NCI-H1436 treated with DMSO at 0.1 percent for 48 hours (cell line): ENCODE measurements at regions not wholly inside any gene's neighbourhood (a gene's known extent, or its start where the extent isn't known, plus 50 kb on each side); places are given as distances from the start of the nearest gene placed in this dataset.
"Not testable (repeated sequence)": the region's sequence is repeated elsewhere in the genome, so short reads cannot be mapped to it uniquely, and the experiment has no call there.

ENCODE experiments used
- DNase-seq: peaks from one replicate; lab custom pipeline; 2025; lab: John Stamatoyannopoulos, UW

DNA sequence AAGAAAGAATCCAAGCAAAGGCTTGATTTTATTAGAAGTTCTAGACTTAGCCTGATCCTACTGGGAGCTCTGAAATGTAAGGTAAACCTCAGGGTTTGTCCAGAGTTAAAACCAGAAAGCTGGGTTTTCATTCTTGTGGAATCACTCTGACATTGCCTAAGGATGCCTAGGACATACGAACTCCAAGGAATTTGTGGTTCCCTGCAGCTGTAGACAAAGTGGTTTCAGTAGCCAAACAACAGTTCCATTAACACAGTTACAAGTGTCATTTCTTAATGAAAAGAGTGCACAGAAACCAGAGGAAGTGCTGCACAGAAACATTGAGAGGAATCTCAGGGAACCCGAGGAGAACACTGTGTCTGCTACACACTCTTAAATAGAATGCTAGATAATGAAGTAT, 221.4 kb upstream of the ST6GAL2 start:
- DNase-seq: no peak

DNA sequence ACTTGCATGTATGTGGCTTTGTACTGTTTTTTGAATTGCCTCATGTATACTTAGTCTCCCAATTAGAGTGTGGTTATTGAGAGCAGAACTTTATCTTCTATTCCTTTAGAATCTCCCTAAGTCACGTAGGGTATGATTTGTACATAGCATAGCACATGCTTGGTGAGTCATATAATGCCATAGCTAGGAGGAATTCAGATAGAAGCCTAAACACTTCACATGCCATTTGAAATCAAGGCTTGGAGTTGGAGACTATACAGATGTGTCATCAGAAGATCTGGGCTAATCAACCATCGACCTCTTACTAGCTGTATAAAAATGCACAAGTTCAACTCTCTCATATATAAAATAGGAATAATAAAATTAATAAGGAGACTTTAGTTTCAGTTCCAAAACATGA, 222.6 kb upstream of the ST6GAL2 start:
- DNase-seq: no peak

DNA sequence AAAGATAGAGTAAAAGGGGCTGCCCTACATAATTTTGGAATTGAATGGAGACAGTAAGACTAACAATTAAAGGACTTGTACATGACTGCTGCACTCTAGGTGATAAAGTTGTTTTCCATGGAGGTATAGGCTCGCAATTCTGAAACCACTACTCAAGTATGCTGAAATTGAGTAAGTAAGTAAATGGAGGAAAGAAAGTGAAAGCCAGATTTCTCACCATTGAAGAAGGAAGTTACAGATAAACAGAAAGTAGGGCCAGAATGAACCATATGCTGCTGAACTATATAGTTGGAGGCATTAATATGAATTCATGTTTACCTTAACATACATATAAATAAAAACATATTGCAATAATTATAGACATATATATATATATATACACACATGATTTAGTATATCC, 225.7 kb upstream of the ST6GAL2 start:
- DNase-seq: no peak

DNA sequence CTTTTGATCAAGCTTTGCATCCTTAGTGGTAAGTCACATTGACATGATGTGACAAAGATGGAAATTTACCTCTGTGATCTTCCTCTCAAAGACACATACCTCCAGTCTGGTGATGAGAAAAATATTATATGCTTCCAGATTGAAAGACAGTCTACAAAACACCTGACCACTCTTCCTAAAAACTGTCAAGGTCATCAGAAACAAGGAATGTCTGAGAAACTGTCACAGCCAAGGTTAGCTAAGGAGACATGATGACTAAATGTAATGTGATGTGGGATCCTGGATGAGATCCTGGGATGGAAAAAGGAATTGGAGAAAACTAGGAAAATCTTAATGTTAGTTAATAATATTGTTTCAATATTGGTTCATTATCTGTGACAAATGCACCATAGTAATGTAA, 226.6 kb upstream of the ST6GAL2 start:
- DNase-seq: no peak

DNA sequence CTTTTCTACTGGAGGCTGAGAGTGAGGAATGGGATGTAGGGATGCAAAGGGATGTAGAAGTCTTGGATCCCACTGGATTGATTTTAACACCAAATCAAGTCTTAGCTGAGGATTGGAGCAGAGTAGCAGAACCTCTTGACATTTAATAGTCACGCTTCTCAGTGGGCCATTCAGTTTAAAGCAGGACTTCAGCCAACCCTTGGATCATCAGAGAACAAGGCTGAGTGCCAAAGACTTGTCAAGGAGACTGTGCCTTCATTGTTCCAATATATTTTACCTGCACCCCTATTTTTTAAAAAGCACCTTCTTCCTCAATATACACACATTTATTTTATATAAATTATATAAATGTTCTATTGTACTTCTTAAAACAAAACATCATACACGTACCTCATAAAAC, 242.4 kb upstream of the ST6GAL2 start:
- DNase-seq: no peak

DNA sequence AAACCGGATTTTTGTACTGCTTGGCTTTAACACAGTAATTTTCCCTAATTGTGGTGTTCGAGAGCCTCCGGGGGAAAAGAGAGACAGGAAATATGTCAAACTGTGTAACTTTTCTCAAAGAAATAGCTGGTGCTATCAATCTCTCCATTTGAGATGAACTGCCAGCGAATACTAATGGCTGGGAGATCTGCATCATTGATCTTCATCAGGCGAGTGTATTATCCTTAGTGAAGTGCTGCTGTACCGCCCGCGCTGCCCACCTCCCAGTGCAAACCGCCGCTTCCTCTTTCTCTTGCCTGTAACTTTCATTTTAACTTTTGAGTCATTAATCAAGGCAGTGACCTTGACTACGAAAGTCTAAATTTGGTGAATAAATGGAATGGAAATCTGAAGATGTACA, 246.1 kb upstream of the ST6GAL2 start:
- no peak for DNase-seq

DNA sequence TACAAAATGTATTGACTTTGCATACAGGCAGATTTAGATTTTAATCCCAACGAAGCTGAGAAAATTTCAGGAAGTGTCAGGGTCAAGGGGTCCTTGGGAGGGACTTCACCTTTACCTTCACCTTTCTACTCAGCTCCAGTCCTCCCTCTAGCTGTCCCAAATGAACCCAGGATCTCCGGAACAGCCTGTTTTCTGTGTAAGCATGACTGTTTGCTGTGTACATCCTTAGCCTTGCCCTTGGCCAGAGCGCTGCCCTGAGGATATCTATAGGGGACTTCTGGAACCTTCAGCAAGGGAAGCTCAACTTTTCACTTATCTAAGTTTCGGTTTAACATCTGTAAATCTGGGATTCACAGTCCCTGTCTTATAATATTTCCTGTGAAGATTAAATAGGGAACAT, 246.8 kb upstream of the ST6GAL2 start:
- DNase-seq: no peak

DNA sequence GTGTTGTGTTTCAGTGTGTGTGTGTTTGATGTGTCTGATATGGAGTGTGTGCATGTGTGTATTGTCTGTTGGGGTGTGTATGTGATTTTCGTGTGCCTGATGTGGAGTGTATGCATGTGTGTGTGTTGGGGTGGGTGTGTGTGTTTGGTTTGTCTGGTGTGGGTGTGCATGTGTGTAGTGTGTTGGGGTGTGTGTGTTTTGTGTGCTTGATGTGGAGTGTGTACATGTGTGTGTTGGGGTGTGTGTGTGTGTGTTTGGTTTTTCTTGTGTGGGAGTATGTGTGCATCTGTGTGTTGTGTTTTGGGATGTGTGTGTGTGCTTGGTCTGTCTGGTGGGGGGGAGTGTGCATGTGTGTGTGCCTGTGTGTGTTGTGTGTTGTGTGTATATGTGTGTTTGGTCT, 247.4 kb upstream of the ST6GAL2 start:
- no peak for DNase-seq

DNA sequence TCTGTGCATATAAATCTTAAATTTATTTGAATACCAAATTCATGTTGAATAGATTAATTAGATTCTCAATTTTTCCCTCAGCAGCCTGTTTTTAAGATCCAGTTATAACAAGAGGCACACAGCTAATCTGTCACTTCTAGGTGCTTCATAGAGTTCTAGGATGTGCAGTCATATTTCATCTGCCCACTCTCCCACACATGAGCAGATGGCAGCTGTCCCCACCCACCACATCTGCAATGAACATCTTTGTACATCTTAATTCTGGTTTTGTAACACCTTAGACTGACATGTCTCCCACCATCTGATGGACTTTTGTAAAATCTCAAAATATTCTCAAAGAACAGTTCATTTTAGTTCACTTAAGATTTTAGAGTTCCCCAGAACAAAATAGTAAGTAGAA, 250.8 kb upstream of the ST6GAL2 start:
- DNase-seq: no peak

DNA sequence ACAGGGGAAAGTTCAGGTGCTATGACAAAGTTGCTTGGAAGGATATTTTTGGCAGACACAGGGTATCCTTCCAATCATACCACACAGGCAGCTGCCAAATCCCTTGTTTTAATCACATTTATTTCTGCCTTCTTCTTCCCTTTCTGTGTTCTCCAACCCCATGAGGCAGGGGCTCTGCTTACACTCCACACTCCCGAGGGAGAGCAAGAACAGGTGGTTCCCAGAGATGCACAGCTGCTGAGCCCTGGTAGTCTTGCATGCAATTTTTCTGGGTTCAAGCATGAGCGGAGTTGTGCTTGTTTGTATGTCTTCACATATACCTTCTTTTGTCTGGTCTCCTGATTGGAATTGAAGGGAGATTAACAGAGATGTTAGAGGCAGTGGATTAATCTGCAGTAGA, 251.7 kb upstream of the ST6GAL2 start:
- DNase-seq: peak; percentile 18

DNA sequence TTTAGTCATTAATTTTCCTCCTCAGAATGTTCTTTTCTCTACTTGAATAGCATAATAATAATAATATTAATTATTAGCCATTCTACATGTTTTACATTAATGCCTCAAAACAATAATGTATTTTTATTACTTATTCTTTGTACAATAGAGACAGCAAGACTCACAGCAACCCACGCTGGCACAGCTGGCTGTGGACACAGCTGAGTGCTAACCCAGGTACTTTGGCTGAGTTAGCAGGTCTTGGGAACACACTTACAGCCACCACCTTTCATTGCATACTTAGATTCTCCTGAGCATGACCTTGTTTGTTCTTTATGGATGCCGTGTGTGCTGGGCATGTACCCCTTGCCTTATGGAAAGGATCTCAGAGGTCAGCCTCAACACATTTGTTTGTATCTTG, 260.2 kb upstream of the ST6GAL2 start:
- DNase-seq: no peak

DNA sequence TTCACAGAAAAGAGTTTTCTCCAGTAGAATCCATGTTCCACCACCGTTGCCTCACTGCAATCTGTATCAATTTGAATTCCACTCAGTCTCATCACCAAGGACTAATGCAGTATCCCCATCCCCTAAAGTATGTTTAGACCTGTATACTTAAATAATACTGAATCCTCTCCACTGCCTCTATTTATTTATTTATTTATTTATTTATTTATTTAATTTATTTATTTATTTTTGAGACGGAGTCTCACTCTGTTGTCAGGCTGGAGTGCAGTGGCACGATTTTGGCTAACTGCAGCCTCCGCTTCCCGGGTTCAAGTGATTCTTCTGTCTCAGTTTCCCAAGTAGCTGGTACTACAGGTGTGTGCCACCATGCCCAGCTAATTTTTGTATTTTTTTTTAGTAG, 260.7 kb upstream of the ST6GAL2 start:
- DNase-seq: not testable (repeated sequence)

DNA sequence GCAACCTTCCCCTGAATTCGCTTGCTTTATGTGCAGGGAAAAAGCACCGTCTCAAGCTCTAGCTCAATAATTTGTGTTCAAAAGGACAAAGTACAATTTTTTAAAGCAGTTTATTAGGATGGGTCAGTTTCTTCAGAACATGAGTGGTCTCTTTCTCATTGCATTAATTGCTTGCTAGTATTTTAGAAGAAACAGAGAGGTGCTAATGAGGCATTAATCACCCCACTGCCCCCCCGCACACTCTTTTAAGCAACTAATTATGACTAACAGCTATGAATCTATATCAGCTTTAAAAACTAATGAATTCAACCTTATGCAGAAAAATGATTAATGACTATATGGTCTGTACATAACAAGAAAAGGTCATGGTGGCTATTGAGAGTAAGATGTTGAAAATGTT, 262.1 kb upstream of the ST6GAL2 start:
- DNase-seq: no peak

DNA sequence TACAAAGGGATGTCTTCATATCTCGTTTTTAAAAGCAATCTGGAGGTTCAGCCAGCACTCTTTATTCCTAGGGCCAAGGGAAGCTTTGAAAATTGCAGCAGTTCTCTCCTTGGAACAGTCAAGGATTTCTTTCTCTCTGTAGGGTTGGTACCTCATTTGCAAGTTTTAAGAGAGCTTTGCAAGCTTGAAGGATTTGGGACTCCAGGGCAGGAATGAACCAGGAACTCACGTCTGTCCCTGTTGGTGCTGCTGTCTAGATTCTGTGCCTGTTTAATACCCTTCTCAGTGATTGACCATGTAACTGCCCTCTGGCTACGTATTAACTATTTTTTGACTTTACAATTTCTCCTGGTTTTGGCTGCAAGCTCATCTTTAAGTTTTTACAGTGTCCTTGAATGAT, 262.5 kb upstream of the ST6GAL2 start:
- no peak for DNase-seq

DNA sequence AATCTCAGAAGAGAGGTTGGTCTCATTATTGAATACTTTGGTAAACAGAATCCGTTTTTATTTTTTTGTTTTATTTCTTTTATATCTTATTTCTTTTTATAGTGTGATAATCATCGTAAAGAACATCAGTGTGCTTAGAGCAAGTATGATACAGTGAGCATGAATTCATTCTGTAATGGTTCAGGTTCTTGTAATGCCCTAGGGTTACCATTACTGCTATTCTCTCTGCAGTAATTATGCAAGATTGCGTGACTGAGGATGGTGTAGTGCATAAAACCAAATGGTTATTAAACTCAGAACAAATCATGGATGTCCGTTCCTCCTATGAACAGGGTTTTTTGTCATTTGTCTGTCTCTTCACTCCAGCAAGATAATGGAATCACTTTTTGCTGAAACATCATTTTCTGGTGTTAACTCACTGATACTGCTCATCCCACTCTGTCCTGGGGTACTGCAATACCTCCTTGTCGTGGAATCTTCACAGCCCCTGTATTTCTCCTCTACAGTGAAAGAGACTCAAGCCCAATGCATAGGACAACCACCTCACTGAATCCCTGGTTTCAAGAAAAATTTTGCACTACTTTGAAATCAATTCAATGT, 274.8 kb upstream of the ST6GAL2 start:
- peak; percentile 42 for DNase-seq

DNA sequence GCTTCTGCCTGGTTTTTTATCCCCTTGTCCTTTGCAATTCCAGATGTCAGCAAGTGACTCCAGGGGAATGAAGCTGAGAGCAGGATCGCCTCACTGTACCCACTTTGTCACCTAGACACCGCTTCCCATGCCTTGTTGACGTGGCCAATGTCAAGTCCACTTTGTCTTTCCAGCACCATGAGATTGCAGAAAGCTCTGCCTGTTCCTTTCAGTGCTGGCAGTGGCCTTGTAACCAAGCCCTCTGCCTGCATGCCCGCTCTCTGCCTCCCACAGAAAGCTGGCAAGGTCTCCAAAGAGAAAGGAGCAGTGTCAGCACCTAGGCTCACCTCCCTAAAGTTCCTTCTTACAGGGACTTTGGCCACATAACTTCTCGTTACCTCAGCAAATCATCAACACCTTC, 282.2 kb upstream of the ST6GAL2 start:
- no peak for DNase-seq

DNA sequence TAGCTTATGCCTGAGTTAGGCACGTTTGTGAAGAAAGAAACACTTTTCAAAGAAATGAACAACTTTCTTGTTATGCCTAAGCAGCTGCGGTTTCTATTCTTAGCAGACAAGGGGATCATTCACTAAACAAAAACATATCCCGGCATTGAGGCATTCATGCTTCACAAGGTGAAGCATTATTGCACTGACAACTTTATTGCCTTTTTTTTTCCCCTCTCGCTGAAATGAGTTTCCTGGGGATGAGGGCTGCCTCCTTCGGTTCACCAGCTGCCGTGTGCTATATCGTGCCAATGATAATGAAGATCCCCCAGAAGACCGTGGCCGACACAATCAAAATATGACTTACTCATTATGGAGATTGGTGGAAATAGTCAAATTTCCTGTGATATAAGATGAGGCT, 288.2 kb upstream of the ST6GAL2 start:
- no peak for DNase-seq

DNA sequence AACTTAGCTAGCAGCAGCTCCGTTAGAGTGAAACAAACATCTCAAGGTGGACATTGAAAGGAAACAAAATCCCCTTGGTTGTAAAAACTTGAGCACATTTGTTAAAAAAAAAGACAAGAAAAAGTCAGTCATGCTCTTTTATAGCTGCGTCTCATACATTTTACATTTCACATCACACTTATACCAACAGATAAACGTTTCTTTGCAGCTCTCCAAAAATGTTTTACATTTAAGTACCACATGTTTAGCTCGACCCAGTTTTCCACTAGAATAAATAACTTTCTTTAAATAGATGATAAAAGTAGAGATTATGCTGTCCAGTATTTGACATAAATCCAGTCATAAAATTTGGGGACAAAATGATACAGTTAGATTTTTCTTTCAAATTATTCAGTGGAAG, 297.0 kb upstream of the ST6GAL2 start:
- DNase-seq: no peak

DNA sequence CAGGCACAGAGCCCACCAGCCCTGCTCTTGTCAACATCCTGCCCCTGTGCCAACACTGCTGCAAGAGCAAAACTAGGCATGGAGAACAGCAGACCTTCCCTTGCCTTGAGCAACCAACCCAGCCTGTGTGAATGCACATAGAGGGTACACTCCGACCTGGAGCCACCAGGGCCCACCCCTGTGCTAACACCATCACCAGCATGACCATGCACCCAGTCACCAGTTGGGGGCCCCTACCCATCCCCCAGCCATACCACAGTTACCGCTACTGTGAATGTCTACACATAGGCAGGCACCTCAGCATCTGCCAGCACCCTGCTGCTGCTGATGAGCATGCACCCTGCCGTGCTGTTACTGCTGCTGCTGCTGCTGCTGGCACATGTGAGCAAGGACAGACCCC, 301.9 kb upstream of the ST6GAL2 start:
- no peak for DNase-seq

DNA sequence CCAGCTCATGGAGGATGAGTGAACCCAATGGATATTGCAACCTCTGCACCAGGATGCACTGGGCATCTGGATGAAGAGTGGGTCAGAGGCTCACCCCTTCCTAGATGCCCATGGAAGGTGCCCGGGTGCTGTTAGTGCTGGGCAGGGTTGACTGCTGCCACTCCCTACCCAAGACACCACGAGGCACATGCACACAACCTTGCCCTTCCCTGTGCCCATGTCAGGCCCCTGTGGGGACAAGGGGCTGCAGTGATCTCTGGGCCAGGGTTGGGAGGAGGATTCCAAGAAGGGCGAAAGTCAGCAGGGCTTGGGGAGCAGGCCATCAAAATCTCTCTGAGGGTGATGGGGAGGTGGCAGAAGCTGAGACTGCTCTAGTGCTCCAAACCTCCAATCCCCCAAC, 309.7 kb upstream of the ST6GAL2 start:
- DNase-seq: no peak

DNA sequence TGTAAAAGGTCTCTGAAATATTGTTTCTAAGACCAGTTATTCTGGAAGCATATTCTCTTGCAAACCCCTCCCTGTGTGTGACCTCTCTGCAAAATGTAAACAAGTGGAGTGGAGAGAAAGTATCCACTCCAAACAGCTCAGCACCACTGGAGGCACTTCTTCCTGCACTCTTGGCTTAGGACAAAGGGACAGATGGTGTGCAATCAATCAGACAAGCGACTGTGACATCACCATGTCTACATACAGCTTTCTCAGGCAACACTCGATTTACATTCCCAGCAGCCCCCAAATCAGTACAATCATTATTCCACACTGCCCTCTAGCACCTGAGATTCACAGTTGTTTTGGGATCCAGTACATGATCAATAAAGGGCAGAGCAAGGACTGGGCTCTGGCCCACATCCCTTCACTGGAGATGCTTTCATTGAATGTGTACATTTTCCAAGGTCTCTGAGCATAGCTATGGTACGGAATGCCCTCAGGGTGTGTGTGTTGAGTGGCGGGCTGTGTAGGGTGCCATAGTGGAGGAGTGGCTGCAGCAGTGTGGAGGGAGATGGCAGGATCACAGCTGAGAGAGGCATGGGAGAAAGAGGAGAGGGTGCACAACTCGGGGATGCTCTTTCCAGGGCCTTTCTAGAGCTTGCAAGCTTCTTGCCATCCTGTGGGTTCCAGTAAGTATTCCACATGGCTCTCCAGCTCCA, 311.8 kb upstream of the ST6GAL2 start:
- no peak for DNase-seq

DNA sequence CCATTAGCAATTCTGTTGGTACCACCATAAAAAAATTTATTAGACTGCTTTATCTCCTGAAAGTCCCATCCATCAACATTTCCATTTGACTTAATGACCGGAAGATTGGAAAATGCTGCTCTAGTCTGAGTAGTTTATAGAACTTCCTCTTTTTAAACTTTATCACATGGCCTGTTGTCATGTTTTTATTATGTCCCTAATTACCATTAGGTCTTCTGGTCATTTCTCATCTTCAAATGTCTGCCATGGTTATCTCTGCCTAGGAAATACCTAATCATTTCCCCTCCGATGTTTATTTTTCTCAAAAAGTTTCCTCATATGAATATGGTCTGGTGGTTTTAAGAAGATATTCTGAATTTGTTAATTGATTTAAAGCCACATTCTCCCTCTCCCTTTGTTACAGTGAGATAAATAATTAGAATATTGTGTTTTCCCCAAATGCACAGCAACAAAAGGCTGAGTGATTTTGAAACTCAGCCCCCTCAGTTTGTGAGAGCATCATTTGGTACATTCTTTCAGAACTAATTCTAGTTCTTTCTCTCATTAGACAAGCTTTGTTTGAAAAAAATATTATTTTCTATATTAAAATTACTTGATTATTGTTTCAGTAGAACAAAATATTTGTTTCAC, 317.1 kb upstream of the ST6GAL2 start:
- DNase-seq: no peak

DNA sequence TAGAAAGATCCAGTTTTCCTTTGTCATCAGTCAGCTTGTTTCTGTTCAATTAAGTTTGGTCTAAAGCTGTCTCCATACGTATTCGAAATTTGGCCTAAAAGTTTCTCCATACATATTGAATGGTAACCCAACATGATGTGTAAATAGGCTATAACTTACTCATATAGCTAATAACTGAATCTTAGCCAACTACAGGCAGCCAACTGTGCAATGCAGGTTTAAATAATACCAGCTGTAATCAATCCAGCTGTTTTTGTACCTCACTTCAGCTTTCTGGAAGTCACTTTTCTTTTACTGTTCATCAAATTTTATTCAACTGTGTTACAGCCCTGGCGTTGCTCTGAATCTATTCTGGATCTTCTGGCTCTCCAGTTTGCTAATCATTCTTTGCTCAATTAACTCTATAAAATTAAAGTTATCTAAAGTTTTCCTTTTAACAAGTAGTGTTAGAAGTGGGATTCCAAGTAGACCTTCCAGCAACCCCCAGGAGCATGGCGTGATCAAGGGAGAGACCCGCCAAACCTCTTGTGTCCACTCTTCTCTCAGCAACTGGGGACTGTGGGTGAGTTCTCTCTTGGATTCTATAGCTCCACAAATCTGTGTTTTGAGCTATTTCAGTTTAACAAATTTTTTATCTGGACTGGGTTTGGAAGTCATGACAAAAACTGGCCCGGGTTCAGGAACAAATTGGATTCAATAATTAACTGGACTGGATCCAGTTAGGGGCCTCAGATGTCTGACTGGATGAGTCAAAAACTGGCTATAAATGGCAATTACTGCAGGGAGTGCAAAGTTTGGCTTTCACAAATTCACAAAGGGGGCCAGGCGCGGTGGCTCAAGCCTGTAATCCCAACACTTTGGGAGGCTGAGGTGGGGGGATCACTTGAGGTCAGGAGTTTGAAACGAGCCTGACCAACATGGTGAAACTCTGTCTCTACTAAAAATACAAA, 329.7 kb upstream of the ST6GAL2 start:
- DNase-seq: no peak
